ENCODE measurements at regions not wholly inside any gene's neighbourhood (a gene's known extent, or its start where the extent isn't known, plus 50 kb on each side); places are given as distances from the start of the nearest gene placed in this dataset.

- TF ChIP-seq POLR2A (IDR thresholded peaks at IDR 0.05; ENCODE audit: control extremely low read depth in 1 of 2, low read depth in 2 of 2, low read length in 2 of 2) (no peak), POU5F1 (IDR thresholded peaks at IDR 0.05; ENCODE audit: low read depth, low read length) (no peak), CBX8 (IDR thresholded peaks at IDR 0.05; ENCODE audit: borderline replicate concordance, low read depth, low read length) (no peak), KDM5A (IDR thresholded peaks at IDR 0.05; ENCODE audit: low read length) (no peak), NANOG (IDR thresholded peaks at IDR 0.05; ENCODE audit: insufficient read depth, low read depth, low read length, poor library complexity, severe bottlenecking) (no peak)
Observed at GRCh38 chr18:37846996-37847395, 281.4 kb upstream of the CELF4 start (continued).

Data from H1 (cell line).